ENCODE measurements at regions not wholly inside any gene's neighbourhood (a gene's known extent, or its start where the extent isn't known, plus 50 kb on each side); places are given as distances from the start of the nearest gene placed in this dataset.
"Not testable (repeated sequence)": the region's sequence is repeated elsewhere in the genome, so short reads cannot be mapped to it uniquely, and the experiment has no call there.

DNA sequence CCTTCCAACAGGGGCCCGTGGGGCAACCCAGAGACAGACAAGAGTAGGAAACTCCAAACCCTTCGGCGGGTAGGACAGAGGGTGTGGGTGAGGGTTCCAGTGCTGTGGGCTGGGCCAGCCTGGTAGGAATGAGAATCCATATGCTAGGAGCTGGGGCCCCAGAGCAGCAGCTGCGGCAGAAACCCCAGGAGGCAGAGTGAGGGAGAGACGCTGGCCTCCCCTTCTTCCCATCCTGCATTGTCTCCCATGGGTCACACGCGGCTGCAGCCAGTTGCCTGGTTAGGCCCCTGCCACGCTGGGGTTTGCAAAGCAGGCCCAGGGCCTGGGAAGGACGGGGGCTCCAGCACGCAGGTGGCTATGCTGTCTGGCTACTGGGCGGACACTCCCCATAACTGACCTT, 113.1 kb upstream of the CCZ1B start:
- DNase-seq (ENCODE audit: low spot score), result not testable (repeated sequence)

DNA sequence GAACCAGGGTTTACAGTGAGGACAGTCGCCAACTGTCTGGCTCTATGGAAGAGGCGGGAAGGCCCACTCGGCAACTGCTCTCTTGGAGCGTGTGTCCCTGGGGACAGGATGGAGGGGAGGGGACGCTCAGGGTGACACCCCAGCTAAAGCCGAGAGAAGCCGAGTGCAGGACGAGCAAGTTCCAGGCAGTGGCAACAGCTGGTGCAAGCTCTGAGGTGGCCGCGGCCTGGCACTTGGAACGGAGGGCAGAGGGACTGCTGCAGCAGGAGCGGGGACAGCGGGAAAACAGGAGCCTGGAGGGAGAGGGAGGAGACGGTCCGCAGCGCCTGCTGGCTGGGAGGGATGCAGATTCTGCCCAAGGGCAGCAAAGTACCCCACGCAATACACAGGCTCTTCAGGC, 113.8 kb upstream of the CCZ1B start:
- not testable (repeated sequence) for DNase-seq (ENCODE audit: low spot score)

GRCh38 chr7:6946873-6947272, 120.8 kb upstream of the CCZ1B start:
- DNase-seq (ENCODE audit: low spot score), result not testable (repeated sequence)

- DNase-seq (ENCODE audit: low spot score), result not testable (repeated sequence)
Measured at GRCh38 chr7:6950231-6950630, 124.2 kb upstream of the CCZ1B start.

DNA sequence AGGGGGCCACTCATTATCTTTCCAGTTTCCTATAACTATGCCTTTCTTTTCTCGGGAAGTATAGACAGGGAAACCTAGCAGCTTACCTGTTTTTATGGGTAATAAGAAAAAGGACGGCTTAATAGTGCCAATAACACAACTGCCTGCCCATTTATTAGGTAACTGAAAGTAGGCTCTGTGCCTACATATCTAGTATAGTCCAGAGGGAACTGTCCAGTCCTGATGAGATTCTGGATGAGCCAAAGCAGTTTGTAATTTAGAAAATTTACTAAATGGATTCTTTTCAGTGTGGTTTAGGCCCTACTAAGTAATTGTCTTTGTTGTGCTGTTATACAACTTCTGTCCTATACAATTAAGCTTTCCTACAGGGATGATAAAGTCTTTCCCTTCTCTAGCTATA, 125.5 kb upstream of the CCZ1B start:
- DNase-seq (ENCODE audit: low spot score), result not testable (repeated sequence)

DNA sequence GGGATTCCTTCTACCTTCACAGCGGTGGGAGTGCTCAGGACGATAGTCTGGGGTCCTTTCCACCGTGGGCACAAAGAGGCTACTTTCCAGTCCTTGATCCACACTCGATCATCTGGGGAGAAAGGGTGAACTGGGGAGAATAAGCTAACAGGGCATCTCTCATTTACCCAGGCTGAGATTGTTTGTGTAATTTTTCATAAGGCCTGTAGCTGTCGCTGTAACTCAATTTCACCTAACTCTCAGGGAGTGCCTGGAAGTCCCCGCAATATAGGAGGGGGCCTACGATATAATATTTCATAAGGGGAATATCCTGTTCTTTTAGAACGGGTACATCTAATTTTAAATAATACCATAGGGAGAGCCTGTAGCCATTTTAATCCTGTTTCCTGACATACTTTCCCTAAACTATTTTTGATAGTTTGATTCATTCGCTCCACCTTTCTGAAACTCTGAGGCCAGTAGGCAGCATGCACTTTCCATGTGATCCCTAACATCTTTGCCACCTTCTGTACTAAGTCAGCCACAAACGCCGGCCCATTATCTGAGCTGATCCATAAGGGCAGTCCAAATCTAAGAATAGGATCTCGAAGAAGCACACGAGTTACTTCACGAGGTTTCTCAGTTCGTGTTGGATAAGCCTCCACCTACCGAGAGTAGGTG, 127.2 kb upstream of the CCZ1B start:
- not testable (repeated sequence) for DNase-seq (ENCODE audit: low spot score)

DNA sequence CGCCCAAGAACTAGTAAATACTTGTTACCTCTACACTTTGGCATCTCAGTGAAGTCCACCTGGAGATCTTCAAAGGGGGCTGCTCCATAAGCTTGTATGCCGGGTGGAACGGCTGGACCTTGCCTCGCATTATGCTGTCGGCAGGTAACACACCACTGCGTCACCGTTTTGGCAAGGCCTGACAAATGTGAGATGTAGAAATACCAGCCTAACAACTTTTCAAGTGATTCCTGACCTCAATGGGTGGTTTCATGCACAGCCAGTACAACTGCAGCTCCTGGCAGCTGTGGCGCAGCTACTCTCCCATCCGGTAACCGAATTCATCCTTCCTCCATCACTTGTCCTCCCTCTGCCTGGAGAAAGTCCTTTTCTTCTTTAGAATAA, 127.7 kb upstream of the CCZ1B start:
- DNase-seq (ENCODE audit: low spot score), result not testable (repeated sequence)

- DNase-seq (ENCODE audit: low spot score), result not testable (repeated sequence)
Measured at GRCh38 chr7:6955385-6955784, 129.3 kb upstream of the CCZ1B start.

DNA sequence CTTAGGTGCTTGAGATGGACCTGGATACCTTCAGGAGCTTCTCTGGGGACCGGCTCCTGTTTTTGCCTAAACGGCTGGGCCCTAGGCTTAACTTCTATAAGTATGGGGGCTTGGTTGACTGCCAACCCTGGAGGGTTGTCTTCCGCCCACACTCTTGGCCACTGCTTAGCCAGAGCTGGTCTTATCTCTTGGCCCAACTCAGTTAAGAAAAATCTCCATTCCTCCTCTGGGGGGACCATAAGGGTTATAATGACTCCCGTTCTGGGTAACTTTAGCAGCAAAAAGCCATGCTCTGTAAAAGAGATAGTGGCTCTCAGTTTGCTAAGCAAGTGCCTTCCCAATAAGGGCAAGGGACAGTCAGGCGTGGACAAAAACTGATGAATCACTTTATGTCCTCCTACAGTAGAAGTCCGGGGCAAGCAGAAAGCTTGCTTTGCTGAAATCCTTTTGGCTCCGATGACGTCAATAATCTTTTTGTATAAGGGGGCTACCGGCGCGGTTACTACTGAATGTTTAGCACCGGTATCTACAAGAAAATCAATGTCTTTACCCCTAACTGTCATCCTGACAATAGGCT, 130.0 kb upstream of the CCZ1B start:
- DNase-seq (ENCODE audit: low spot score), result not testable (repeated sequence)

DNA sequence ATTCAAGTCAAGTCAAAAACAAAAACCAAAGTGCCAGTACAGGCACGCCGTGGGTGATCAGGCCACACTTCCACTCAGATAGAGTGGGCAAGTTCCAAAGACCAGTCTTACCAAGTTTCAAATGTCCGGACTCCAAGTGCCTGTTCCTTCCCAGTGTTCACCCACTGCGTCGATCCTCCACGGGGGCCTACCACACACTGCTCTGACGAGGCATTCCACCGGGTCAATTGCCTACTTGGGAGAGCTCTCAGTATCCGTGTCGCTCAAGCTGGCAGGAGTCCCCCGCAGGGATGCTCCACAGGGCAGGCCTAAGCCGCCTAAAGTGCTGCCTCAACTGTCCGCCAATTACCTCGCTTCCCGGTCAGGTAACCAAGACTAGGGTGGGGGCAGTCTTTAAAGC, 132.3 kb upstream of the CCZ1B start:
- DNase-seq (ENCODE audit: low spot score), result not testable (repeated sequence)

GRCh38 chr7:6959942-6960341, 133.9 kb upstream of the CCZ1B start:
- not testable (repeated sequence) for DNase-seq (ENCODE audit: low spot score)

DNA sequence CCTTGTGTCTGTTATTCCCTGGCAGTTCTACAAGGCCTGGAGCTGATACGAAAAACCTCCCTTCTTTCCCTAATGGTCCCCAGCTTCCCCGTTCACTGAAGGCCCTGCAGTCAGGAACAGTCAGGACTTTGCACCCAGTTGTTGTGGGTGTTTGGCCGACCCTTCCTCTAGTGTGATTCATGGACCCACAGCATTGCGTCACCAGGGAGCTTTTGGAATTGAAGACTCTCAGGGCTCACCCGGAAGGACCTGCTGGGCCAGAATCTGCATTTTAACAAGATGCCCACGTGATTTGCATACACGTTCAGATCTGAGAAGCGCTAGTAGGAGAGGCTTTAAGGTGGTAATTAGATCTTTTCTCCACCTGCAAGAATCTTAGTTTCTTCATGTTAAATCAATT, 136.8 kb upstream of the CCZ1B start:
- DNase-seq (ENCODE audit: low spot score), result not testable (repeated sequence)

- DNase-seq (ENCODE audit: low spot score), result not testable (repeated sequence)
Measured at GRCh38 chr7:6965051-6965450, 139.0 kb upstream of the CCZ1B start.

GRCh38 chr7:6970180-6970579, 144.1 kb upstream of the CCZ1B start:
- DNase-seq (ENCODE audit: low spot score), result not testable (repeated sequence)

DNA sequence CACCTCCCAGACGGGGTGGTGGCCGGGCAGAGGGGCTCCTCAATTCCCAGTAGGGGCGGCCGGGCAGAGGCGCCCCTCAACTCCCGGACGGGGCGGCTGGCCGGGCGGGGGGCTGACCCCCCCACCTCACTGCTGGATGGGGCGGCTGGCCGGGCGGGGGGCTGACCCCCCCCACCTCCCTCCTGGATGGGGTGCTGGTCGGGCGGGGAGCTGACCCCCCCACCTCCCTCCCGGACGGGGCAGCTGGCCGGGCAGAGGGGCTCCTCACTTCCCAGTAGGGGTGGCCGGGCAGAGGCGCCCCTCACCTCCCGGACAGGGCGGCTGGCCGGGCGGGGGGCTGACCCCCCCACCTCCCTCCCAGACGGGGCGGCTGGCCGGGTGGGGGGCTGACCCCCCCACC, 148.8 kb upstream of the CCZ1B start:
- DNase-seq (ENCODE audit: low spot score), result not testable (repeated sequence)

GRCh38 chr7:6975346-6975745, 149.3 kb upstream of the CCZ1B start:
- DNase-seq (ENCODE audit: low spot score), result not testable (repeated sequence)

DNA sequence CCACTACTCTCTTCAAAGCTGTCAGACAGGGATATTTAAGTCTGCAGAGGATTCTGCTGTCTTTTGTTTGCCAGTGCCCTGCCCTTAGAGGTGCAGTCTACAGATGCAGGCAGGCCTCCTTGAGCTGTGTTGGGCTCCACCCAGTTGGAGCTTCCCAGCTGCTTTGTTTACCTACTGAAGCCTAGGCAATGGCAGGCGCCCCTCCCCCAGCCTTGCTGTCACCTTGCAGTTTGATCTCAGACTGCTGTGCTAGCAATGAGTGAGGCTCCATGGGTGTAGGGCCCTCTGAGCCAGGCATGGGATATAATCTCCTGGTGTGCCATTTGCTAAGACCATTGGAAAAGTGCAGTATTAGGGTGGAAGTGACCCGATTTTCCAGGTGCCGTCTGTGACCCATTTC, 151.3 kb upstream of the CCZ1B start:
- DNase-seq (ENCODE audit: low spot score), result not testable (repeated sequence)

GRCh38 chr7:6978326-6978725, 152.3 kb upstream of the CCZ1B start:
- not testable (repeated sequence) for DNase-seq (ENCODE audit: low spot score)

GRCh38 chr7:6979456-6979855, 153.4 kb upstream of the CCZ1B start:
- not testable (repeated sequence) for DNase-seq (ENCODE audit: low spot score)

- not testable (repeated sequence) for DNase-seq (ENCODE audit: low spot score)
Measured at GRCh38 chr7:6982375-6982774, 156.3 kb upstream of the CCZ1B start.

- not testable (repeated sequence) for DNase-seq (ENCODE audit: low spot score)
Measured at GRCh38 chr7:6986892-6987291, 160.8 kb upstream of the CCZ1B start.

GRCh38 chr7:6988608-6989007, 162.5 kb upstream of the CCZ1B start:
- DNase-seq (ENCODE audit: low spot score), result not testable (repeated sequence)

- not testable (repeated sequence) for DNase-seq (ENCODE audit: low spot score)
Measured at GRCh38 chr7:6989968-6990367, 163.9 kb upstream of the CCZ1B start.
